EH (cell line): ENCODE measurements at regions not wholly inside any gene's neighbourhood (a gene's known extent, or its start where the extent isn't known, plus 50 kb on each side); places are given as distances from the start of the nearest gene placed in this dataset.
"Not testable (repeated sequence)": the region's sequence is repeated elsewhere in the genome, so short reads cannot be mapped to it uniquely, and the experiment has no call there.

ENCODE experiments used
- DNase-seq: peaks from one replicate; pipeline ENCODE4 v3.0.0-alpha.2; 2015; ENCODE audit warnings: low read depth

DNA sequence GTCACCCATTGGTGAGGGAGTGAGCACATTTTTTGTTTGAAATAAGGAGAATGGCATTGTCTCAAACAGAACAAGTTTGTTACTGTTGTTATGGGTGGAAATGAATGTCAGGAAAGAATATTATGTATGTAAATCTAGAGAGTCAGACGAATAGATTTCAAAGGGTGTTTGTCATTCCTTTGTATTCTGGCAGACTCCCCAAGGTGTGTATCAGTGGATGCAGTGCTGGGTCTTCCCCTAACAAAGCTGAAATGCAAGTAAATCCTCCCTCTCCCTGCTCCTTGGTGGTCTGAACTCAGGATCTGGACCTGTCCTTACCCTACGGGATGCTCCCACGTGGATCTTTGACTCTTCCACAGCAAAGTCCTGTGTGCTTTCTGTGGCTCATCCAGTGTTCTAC is 139.5 kb upstream of the ZNF516 start:
- DNase-seq: no peak

DNA sequence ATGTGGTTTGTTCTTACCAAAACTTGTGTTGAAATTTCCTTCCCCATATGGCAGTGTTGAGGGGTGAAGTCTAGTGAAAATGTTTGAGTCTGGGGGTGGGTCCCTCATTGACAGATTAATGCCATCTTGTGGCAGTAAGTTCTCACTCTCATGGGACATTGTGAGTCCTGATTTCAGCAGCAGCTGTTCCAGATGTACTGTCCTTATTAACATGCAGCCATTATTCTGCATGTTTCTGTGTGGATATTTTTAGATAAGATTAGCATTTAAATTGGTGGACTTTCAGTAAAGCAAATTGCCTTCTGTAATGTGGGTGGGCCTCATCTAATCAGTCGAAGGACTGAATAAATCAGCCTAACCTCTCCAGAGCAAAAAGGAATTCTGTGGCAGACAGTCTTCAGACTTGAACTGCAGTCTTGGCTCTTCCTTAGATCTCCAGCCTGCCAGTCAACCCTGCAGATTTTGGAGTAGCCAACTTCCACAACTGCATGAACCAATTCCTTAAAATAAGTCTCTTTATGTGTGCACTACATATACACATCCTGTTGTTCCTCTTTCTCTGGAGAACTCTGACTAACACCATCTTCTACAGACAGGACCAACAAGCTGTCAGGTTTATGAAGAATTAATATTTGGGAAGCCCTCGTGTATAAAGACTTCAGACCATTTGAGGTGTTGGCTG is 138.7 kb upstream of the ZNF516 start:
- DNase-seq: no peak

DNA sequence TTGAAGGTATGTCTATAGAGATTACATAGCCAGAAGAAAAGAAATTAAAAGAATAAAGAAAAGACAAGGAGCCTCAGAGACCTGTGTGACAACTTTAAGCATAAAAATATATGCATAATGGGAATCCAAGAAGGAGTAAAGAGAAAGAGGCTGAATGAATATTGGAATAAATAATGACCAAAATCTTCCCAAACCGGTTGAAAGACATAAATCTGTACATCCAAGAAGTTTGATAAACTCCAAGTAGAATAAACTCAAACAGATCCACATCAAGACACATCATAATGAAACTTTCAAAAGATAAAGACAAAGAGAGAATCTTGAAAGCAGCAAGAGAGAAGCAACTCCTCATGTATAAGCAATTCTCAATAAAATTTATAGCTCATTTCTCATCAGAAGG is 132.4 kb upstream of the ZNF516 start:
- no peak for DNase-seq

DNA sequence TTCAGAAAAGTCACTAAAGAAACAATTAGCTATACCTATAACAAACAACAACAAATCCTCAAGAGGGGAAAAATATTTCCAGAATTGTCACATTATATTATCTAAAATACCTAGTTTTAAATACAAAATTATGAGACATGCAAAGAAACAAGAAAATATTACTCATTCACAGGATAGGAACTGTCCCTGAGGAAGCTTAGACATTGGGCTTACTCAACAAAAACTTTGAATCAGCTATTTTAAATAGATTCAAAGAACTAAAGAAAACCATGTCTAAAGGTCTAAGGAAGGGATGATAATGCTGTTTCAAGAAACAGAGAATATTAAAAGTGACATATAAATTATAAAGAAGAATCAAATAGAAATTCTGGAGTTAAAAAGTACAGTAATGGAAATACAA is 131.9 kb upstream of the ZNF516 start:
- no peak for DNase-seq

DNA sequence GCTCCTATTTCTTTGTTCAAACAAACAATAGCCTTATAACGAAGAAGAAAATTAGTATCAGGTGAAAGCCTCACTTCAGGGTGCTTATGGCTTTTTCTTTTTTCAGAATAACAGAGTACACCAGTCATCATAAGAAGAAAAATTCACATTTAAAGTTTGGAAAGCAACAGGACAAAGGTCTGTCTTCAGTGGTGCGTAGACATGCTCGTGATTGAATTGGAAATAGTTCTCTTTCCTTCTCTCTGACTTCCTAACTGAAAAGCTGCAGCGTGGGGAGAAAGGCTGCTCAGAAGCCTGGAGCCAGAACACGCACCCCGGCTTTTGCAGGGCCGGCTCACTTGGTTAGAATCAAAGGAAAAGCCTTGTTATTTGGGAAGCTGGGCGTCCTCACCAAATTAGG is 127.6 kb upstream of the ZNF516 start:
- DNase-seq: no peak

DNA sequence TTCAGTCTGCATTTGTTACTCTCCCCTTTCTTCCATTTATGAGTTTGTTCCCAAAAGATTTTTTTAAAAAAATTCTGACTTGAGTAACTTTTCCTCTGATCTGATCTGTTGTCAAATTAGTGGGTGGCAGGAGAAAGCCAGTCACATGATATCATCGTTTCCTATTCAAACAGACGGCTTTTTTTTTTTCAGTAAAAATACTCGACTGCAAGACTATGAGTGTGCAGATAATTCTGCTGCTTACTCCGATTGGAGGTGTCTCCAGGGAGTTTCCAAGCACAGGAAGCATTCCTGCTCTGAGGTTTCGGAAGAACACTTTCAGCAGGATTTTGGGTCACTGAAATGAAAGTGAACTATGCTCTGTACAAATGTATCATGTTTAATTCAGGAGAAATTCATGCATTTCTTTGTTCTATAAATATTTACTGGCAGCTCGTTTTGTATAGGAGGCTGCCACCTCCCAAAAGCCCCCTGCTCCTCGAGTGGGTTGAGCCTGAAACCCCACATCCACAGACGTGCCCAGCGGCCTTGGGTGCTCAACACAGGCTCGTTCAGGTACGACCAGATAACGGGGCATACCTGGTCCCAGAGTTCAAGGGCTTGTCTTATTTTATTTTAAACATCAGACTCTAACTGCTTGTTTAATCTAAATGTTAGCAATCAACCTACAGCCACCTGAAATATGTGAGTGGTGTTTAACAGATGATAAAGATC is 126.9 kb upstream of the ZNF516 start:
- peak; percentile 38 for DNase-seq

DNA sequence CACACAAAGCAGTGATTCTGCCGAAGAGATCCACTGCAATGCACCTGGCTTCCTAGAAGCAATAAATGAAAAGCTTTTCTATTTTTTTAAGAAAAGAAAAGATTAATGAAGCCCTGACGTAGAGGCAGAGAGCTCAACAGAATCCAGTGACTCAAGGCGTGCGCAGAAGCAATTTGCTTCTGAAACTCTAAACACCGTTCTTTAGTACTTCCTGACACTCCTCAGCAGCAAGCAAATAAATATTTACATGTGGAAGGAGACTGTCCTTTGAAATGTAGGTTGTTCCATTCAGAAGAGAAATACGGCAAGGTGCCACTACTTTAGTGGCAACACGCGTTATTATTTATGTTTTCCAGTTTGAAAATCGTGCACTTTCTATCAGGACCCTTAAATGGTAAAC is 126.2 kb upstream of the ZNF516 start:
- DNase-seq: peak; percentile 13

DNA sequence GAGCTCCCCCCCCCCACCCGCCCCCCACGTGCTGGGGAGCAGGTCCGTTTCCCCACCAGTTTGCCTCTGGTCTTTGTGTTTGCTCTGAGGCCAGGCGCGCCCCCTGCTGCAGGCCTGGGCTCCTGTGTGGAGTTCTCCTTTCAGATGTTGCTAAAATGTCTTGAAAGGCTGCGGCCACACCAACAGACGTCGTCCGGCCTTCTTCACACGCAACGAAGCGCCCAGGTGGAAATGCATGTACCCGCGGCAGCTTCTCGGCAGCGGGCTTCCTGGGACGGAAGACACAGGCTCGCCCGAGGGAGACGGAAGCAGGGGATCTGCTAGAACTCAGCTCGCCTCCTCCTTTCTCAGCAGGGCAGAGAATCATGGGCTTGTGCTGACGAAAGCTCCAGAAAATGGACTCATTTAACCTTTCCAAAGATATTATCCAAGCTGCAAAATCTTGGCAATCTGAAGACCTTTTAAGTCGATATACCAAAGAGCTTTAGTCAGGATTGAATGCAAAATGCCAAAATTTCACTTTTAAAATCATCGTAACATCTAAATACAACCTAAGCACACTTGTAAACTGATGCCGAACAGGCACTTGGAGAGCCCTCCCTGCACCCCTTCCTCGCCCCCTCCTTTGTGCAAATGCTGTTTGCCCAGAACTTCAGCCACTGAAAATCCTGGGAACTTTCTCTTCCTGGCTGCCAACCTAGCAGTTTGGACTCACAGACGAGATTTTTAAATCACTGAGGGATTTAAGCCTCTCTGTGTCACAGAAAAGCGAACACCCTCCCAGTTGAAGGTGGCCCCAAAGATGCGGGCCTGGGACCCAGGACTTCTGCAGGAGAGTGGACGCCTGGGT is 125.5 kb upstream of the ZNF516 start:
- peak; percentile 73 for DNase-seq

DNA sequence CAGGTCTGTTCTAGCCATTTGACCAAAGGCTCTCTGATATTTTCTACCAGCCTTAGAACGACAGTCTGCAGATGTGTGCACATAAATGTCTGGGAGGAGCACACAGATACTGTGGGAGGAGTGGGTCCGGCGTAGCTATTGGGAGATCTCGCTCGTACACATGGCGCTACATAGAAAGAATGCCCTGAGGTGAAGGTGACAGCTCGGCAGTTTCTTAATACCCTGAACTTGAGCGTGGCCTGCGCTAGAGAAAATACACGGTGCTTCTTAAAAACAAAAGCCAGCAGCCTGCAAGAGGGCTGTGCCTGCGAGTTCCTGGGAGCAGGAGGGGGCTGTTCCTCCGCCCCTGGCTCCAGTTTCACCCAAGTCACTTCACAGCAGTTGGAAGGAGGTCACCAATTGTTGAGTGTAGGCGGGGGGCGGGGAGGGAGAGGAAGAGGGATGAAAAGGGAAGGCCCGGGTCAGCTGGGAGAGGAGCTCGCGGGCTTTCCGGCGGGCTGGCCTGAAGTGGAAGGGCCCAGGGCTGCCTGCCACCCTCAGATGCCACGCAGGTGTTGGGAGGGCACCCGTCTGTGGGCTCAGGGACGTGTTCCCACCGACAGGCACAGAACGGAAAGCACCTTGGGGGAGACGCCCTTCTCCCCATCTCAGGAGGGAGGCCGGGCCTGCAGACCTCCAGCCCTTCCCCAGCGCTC is 124.7 kb upstream of the ZNF516 start:
- DNase-seq: peak; percentile 66

DNA sequence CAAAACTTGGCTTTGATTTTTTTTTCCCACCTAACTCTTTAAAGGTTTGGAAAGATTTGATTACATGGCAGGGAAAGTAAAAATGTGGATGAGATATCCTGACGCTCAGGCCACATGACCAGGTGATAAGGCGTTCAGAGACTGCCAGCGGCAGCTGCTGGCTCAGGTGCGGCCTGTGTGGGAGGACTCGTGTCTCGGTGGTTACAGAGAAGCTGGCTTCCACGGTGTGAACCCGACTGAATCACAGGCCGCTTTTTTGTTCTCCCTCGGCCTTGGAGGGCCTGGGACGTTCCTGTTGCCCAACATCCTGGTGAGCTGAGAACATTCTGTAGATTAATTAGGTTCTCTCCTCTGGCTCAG is 124.2 kb upstream of the ZNF516 start:
- peak; percentile 43 for DNase-seq

DNA sequence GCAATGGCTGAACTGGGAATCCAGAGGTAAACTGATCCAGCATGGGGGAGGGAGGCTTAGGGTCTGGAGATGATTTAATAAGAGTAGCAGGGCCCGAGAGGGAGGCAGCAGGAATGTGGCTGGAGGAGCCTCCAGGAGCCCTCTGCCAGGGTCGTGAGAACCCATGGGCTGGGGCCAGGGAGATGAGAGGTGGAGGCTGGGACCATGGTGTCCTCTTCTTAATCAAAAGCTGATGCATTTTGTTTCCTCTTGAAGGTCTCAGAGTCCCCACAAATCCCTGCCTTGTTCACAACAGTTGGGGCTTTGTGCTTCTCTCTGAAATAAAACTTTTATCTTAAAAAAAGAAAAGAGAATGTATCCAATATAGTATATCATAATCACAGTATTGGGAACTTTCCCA is 123.7 kb upstream of the ZNF516 start:
- DNase-seq: no peak

DNA sequence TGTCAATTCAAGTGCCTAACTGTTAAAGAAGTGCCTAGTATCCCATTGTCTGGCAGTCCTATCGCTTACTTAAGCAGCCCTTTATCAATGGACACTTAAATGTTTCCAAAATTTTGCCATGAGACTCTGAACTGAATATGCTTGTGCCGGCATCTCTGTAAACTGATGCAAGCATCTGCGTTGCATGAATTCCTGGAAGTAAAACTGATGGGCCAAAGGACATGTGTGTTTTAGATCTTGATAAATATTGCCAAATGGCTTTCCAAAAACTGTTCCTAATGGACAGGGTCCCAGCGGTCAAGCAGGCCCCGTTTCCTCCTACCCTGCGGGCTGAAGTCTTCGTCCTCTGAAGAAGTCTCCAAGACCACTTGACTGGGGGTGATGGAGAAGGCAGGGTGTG is 121.3 kb upstream of the ZNF516 start:
- DNase-seq: no peak

DNA sequence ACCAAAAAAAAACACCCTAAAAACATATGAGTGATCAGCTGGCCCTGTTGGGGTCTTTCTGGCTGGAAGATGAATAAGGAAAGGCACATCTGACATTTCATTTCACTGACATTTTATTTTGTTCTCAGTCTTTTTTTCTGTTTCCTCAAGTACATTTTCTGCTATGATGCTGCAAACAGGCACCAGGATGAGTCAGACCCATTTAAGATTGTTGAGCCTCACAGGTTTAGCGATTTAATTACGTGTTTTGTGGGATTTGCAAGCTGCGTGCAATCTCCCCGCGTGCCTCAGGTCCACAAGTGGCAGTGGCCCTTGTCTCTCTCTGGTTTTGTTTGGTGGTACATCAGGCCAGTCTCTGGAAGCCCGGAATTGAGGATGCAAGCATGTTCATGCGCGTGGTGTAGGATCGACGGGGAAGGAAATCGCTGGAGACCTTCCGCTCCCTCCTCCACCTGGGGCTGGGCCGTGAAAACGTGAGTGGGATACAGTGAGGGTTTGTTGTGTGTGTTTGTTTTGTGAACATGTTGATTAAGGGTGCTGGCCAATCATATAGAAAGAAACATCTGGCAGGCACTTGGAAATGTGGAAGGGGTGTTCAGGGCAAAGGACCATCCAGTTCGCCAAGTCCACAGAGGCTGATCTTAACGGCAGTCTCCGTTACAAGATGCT is 120.2 kb upstream of the ZNF516 start:
- peak; percentile 26 for DNase-seq

DNA sequence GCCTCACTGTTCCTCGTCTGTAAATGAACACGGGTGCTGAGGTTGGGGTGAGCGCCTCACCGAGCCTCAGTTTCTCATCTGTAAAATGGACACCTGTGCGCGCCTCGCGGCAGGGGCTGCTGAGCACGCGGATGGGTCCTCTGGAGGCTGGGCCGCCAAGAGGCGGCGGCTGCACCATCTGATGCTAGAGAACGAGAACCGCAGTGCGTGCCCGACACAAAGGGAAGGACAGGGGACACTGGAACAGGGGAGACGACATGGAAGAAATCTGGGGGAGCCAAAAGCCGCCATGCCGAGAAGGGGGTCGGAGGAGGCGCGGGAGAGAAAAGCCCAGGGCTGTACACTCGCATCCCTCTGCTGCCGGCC is 118.7 kb upstream of the ZNF516 start:
- DNase-seq: no peak

DNA sequence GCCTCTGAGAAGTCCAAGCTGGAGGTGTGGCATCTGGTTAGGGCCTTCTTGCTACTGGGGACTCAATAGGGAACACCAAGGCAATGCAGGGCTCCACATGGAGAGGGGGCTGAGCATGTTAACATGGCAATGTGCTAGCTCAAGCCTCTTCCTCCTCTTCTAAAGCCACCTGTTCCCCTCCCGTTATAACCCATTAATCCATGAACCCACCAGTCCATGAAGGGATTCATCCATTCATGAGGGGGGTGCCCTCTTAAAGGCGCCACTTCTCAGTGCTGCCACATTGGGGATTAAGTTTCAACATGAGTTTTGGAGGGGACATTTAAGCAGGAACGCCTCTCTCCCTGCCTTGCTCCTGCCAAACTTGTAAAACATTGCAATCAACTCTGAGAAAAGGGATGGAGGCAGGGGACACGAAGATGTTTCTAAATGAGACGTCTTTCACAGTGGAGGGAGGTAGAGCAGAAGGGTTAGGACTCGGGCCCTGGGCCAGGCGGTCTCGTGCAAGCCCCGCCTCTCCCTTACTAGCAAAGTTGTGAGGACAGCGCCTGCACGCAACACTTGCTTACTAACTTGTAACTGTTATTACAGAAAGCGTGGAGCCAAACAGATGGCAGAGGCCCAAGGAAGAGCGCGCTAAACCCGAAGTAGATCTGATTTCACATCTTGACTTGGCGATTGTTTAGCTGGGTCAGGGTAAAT is 118.2 kb upstream of the ZNF516 start:
- no peak for DNase-seq

DNA sequence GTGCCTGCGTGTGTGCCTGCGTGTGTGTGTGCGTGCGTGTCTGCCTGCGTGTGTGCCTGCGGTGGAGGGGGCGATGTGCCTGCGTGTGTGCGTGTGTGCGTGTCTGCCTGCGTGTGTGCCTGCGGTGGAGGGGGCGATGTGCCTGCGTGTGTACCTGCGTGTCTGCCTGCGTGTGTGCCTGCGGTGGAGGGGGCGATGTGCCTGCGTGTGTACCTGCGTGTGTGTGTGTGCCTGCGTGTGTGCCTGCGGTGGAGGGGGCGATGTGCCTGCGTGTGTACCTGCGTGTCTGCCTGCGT is 116.7 kb upstream of the ZNF516 start:
- DNase-seq: not testable (repeated sequence)

DNA sequence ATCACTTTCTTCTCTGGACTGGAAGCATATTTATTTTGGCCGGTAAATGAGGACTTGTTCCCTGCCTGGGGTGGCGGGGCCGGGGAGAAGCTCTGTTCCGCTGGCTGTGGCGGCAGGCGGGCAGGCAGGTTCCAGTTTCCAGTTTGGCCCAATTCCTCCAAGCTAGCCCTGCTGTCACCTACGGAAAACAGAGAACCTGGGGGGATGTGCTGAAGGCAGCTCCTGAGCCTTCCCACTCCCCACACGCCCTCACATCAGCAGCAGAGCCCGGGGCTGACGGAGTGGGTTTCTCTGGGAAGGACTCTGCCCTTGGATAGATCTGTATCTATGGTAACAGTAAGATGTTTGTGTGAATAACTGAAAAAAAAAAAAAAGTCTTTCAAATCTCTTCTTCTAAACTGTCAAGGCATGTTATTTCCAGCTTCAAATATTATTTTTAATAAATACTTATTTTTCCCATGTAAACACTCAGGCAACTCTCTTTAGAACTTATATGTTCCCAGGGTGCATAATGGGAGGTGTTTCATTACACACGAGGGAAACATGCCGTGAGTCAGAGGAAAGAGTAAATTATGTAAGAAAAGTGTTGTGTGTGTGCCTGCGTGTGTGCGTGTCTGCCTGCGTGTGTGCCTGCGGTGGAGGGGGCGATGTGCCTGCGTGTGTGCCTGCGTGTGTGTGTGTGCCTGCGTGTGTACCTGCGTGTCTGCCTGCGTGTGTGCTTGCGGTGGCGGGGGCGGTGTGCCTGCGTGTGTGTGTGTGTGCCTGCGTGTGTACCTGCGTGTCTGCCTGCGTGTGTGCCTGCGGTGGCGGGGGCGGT is 116.1 kb upstream of the ZNF516 start:
- DNase-seq: peak; percentile 47

DNA sequence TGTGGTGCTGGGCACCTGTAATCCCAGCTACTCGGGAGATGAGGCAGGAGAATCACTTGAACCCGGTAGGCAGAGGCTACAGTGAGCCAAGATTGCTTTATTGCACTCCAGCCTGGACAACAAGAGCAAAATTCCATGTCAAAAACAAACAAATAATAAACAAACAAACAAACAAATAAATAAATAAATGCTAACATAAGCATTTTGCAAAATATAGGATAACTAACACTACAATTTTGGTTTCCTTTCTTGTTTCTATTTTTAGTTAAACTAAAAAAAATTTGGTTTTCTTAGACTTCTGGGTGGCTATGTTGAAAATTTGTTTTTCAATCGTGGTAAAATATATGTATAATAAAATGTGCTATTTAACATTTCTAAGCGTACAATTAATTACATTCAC is 115.0 kb upstream of the ZNF516 start:
- DNase-seq: no peak

DNA sequence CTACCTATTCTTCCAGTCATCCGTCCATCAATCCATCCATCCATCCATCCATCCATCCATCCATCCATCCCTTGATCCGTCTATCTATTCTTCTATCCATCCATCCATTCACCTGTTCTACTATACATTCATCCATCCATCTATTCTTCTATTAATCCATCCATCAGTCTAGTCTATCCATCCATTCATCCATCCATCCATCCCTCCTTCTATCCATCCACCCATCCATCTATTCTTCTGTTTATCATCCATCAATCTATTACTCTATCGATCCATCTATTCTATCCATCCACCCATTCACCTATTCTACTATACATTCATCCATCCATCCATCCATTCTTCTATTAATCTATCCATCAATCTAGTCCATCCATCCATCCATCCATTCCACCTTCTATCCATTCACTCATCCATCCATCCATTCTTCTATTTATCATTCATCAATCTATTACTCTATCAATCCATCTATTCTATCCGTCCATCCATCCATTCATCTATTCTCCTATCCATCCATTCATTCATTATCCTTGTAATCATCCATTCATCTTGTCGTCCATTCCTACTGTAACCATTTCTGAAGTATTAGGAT is 110.4 kb upstream of the ZNF516 start:
- no peak for DNase-seq

DNA sequence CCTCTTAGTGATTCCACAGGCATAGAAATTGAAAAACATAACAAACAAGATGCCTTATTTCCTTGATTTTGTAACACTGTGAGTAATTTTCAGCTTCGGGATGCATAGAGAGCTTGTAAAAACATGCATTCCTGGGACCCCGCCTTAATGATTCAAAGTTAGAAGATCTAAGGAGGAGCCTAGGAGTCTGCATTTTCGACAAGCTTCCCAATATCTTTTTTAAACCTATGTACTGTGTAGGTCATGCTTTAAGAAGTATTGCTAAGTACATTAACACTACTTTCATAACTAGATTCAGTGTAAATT is 109.8 kb upstream of the ZNF516 start:
- DNase-seq: peak; percentile 21
